ENCODE measurements at regions not wholly inside any gene's neighbourhood (a gene's known extent, or its start where the extent isn't known, plus 50 kb on each side); places are given as distances from the start of the nearest gene placed in this dataset.

DNA sequence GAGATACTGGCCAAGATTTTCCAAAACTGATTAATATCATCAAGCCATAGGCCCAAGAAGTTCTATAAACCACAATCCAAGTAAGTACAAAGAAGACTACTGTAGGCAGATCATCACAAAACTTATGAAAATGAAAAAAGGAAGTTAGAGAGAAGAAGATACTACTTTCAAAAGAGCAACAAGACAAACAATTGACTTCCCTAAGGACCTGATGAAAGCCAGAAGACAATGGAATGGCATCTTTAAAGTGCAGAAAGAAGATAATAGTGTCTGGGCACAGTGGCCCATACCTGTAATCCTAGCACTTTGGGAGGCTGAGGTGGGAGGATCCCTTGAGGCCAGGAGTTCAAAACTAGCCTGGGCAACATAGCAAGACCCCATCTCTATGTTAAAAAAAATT is 243.1 kb downstream of the PRDM2 start:
- Mint-ChIP-seq H3K9me3 (peaks cover 12% of the 10 kb centered on the region), H3K36me3 (ENCODE audit: low read depth) (no peaks in the 10 kb centered on the region), H3K4me3 (no peak overlapping the region), H3K27ac (no peak overlapping the region), H3K4me1 (ENCODE audit: low read depth) (no peaks in the 10 kb centered on the region), H3K27me3 (ENCODE audit: low read depth) (no peaks in the 10 kb centered on the region)

DNA sequence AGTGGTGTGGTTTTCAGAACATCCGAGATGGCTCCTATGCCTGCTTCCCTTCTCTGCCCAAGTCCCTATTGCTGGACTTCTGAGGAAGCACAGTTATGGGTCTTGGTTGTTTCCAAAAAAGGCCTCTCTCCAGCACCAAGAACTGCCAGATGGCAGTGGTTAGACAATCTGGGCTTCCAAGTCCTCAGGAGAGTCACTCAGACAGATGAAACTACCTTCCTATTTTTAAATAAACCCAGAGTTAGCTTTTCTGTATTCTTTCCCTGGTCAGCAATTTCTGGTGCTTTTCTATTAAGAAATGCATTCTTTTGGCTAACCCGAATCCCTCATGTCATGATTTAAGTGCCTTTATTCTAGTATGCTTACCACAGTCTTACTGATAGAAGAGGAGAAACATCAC is 245.9 kb downstream of the PRDM2 start:
- Mint-ChIP-seq H3K4me1 (ENCODE audit: low read depth) (no peaks in the 10 kb centered on the region), H3K9me3 (peaks cover 12% of the 10 kb centered on the region), H3K27me3 (ENCODE audit: low read depth) (no peaks in the 10 kb centered on the region), H3K4me3 (no peak overlapping the region), H3K36me3 (ENCODE audit: low read depth) (no peaks in the 10 kb centered on the region), H3K27ac (no peak overlapping the region)

DNA sequence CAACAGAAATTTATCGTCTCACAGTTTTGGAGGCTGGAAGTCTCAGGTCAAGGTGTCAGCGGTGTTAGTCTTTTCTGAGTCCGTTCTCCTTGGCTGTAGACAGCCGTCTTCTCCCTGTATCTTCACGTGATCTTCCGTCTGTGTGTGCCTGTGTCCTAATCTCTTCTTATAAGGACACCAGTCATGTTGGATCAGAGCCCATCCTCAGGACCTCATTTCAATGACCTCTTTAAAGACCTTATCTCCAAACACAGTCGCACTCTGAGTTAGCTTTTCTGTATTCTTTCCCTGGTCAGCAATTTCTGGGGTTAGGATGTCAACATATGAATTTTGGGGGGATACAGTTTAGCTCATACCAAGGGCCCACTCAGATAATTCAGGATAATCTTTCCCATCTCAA is 247.7 kb downstream of the PRDM2 start:
- no peaks in the 10 kb centered on the region for H3K4me1 Mint-ChIP-seq (ENCODE audit: low read depth)
- H3K36me3 Mint-ChIP-seq (ENCODE audit: low read depth): no peaks in the 10 kb centered on the region

DNA sequence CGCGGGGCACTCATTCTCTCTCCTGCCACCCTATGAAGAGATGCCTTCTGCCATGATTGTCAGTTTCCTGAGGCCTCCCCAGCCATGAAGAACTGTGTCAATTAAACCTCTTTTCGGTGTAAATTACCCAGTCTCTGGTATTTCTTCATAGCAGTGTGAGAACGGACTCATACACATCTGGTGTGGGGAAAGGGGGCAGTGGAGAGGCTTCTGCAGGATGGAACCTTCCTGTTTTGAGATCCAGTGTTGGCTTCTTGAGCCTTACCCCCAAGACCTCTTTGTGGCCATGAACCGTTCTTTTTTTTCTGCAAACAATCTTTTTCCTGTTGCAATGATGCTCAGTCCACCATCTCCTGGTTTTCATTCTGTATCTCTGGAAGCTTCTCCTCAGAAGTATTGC is 248.4 kb downstream of the PRDM2 start:
- H3K36me3 Mint-ChIP-seq (ENCODE audit: low read depth): no peaks in the 10 kb centered on the region
- H3K9me3 Mint-ChIP-seq: no peaks in the 10 kb centered on the region
- H3K4me1 Mint-ChIP-seq (ENCODE audit: low read depth): no peaks in the 10 kb centered on the region
- H3K4me3 Mint-ChIP-seq: no peak overlapping the region
- no peak overlapping the region for H3K27ac Mint-ChIP-seq
- H3K27me3 Mint-ChIP-seq (ENCODE audit: low read depth): no peaks in the 10 kb centered on the region

More for the DNA sequence above, 247.7 kb downstream of the PRDM2 start:
- Mint-ChIP-seq H3K27ac (no peak overlapping the region), H3K4me3 (no peak overlapping the region), H3K9me3 (peaks cover 4% of the 10 kb centered on the region), H3K27me3 (ENCODE audit: low read depth) (no peaks in the 10 kb centered on the region)

DNA sequence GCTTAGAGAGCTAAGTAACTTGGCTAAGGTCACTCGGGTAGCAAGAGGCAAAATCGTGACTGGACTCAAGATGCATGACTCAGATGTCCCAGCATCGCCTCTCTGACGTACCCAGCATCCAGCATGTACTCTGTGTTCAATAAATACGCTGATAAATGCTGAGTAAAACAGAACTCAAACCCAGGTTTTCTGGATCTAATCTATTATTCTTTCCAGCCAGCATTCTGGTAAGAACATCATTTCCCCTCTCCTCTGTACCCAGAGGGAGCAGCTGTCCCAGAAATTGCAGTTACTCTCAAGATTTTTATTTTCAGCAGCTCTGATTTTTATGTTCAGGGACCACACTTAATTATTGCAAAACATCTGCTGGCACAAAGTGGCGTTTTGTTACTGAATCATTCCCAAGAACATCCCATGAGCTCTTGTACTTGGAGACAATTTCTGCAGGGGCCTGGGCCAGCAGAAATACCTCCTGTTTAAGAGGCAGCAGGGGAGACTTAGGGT is 249.0 kb downstream of the PRDM2 start:
- Mint-ChIP-seq H3K9me3 (no peaks in the 10 kb centered on the region), H3K4me1 (ENCODE audit: low read depth) (no peaks in the 10 kb centered on the region), H3K4me3 (no peak overlapping the region), H3K36me3 (ENCODE audit: low read depth) (no peaks in the 10 kb centered on the region), H3K27me3 (ENCODE audit: low read depth) (no peaks in the 10 kb centered on the region), H3K27ac (no peak overlapping the region)

DNA sequence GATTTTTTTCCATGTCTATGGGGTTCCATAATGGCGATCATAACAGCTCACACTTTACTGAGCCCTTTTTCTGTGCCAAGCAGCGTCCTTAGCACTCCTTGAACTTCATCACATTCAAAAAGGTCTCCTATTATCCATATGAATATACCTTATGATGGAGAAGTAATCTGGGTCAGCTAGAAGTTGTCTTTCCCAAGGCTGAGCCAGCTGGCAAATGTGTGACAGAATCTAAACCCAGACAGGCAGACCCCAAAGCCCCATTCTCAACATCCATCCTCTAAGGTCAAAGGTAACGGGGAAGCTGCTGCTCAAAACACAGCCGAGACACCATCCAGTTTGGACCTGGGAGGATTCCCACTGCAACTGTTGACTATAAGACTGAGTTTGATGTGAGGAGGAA is 249.6 kb downstream of the PRDM2 start:
- H3K36me3 Mint-ChIP-seq (ENCODE audit: low read depth): no peaks in the 10 kb centered on the region
- H3K4me1 Mint-ChIP-seq (ENCODE audit: low read depth): no peaks in the 10 kb centered on the region
- H3K9me3 Mint-ChIP-seq: no peaks in the 10 kb centered on the region
- H3K4me3 Mint-ChIP-seq: no peak overlapping the region
- H3K27me3 Mint-ChIP-seq (ENCODE audit: low read depth): no peaks in the 10 kb centered on the region
- H3K27ac Mint-ChIP-seq: no peak overlapping the region

DNA sequence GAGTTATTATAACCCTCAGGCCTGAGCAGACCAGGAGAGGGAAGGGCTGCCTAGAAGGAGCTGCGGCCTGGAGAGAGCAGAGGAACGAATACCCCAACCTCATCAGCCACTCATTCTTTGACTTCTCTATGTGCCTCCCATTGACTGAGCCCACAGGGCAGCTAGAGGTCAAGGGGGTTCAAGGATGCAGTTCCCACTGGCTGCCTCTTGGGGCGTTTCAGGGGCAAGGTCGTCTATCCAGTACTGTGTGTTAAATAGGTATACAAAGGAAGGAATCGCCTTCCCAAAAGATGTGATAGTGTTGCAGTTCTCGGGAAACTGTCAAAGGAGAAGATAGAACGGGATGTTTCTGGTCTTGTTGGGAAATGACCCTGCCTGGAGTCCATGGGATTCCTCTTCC is 250.6 kb downstream of the PRDM2 start:
- Mint-ChIP-seq H3K27me3 (ENCODE audit: low read depth) (peaks cover 3% of the 10 kb centered on the region), H3K9me3 (no peaks in the 10 kb centered on the region), H3K4me3 (no peak overlapping the region), H3K36me3 (ENCODE audit: low read depth) (no peaks in the 10 kb centered on the region), H3K27ac (no peak overlapping the region), H3K4me1 (ENCODE audit: low read depth) (no peaks in the 10 kb centered on the region)

DNA sequence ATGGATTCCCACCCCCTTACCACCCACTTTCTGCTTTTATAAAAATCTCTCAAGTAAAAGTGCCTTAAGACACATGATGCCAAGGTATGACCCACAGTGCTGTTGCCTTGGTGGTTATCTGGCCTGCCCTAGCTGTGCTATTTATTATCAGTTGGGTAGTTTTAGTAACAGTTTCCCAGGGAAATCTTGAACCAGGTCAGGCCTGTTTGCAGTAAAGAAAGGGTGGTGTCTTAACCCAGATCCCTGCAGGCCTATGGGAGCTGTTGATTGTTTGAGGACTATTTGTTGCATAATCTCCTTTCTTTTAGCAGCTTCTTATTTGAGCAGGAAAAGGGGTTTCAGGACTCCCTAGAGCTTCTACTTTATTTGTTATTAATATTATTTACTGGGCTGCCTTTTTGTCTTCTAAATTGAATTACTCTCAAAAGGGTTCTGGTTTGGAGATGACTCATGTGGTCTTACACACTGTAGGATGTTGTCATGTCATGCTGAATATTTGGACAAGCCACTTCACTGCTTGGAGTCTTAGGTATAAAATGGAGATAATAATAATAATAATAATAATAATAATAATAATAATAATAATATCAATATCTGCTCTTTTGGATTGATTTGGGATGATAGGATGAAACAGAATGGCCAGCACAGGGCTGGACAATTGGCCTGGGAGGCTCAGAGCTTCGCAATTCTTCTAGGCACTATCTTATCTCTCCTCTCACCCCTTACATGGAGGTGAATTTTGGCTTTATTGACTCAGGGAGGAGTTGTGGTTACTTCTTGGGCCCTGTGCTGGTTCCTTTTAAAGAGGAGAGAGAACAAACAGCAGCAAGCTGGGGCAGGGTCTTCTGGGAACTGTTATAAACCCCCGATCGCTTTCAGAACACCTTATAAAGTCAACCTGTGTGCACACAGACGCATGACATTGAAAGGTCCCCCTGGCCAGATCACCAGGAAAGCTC is 252.1 kb downstream of the PRDM2 start:
- H3K9me3 Mint-ChIP-seq: no peaks in the 10 kb centered on the region
- peaks cover 3% of the 10 kb centered on the region for H3K27me3 Mint-ChIP-seq (ENCODE audit: low read depth)
- H3K4me3 Mint-ChIP-seq: no peak overlapping the region
- H3K36me3 Mint-ChIP-seq (ENCODE audit: low read depth): no peaks in the 10 kb centered on the region
- no peak overlapping the region for H3K27ac Mint-ChIP-seq
- H3K4me1 Mint-ChIP-seq (ENCODE audit: low read depth): no peaks in the 10 kb centered on the region

DNA sequence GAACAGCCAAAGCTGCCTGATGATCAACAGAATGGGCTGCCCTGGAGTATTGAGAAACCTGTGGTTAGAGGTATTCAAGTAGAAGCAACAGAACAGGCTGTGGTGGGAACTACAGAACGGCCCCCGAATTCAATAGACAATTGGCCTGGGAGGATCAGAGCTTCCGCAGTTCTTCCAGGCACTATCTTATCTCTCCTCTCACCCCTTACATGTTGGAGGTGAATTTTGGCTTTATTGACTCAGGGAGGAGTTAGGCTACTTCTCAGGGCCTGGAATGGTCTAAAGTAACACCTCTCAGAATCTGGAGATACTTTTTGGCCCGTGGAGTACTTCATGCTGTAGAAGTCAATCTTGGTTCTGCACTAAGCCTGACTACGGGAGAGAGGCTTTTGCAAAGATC is 253.0 kb downstream of the PRDM2 start:
- Mint-ChIP-seq H3K4me1 (ENCODE audit: low read depth) (no peaks in the 10 kb centered on the region), H3K4me3 (no peak overlapping the region), H3K27me3 (ENCODE audit: low read depth) (peaks cover 3% of the 10 kb centered on the region), H3K36me3 (ENCODE audit: low read depth) (no peaks in the 10 kb centered on the region), H3K9me3 (no peaks in the 10 kb centered on the region), H3K27ac (no peak overlapping the region)

DNA sequence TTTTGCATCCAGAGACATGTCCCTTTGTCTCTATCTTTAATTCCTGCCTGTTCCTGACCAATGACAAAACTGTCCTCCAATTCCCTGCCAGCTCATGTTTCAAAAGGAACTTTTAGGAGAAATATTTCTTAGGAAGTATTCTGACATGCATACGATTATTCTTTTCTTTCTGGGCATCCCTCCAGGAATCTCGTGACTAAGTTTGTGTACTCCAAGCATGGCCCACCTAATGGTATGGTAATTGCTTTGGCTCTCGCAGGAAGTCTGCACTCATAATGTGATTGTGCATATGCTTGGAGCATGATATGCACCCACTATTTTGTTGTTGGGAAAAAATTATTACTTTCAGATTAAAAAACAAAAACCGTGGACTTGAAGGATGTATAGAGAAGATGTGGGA is 256.4 kb downstream of the PRDM2 start:
- no peak overlapping the region for H3K27ac Mint-ChIP-seq
- H3K9me3 Mint-ChIP-seq: no peaks in the 10 kb centered on the region
- H3K4me3 Mint-ChIP-seq: no peak overlapping the region
- no peaks in the 10 kb centered on the region for H3K36me3 Mint-ChIP-seq (ENCODE audit: low read depth)
- no peaks in the 10 kb centered on the region for H3K4me1 Mint-ChIP-seq (ENCODE audit: low read depth)
- peaks cover 3% of the 10 kb centered on the region for H3K27me3 Mint-ChIP-seq (ENCODE audit: low read depth)

DNA sequence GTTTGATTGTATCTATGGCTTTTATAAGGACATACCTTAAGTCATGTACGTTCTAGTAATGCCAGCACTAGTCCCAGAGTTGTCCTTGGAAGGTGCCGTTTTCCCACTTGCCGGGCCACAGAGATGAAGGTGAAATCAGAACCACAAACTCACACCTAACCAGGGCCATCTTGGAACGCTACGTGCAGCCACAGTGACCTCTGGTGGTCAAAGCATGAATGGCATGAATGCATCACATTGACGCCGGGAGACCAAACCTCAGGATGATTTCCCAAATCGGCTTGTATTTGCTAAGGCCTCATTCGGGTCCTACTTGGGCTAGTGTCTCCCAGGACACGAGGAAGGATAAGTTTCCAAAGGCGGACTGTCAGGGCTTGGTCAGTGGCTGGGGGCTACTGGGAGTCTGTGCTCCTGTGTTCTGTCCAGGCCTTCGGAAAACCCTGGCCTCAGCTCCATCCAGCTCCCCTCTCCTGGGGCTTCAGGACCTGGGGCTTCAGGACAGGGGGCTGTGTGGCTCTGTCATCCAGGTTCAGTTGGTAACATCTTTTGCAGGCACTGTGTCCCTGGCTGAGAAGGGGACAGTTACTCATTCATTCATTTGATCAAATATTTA is 260.5 kb downstream of the PRDM2 start:
- Mint-ChIP-seq H3K9me3 (no peaks in the 10 kb centered on the region), H3K4me1 (ENCODE audit: low read depth) (no peaks in the 10 kb centered on the region), H3K36me3 (ENCODE audit: low read depth) (no peaks in the 10 kb centered on the region), H3K27ac (no peak overlapping the region), H3K27me3 (ENCODE audit: low read depth) (no peaks in the 10 kb centered on the region), H3K4me3 (no peak overlapping the region)

DNA sequence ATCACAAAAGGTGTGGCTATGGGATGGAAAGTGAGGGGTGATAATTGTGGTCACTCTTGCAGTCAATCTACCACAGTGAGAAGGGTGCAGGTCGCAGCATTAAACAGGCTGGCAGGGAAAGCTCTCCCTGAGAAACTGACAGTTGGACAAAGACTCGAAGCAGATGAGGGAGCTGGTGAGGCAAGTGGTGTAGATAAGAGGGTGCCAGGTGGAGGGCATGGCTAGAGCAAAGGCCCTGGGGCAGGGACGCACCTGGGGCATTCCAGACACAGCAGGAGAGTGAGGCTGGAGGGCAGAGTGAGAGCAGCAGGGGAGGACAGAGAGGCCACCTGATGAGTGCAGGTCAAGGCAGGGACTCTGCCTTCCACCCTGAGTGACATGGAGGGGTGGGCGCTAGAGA is 264.8 kb downstream of the PRDM2 start:
- Mint-ChIP-seq H3K4me3 (no peak overlapping the region), H3K27ac (no peak overlapping the region), H3K4me1 (ENCODE audit: low read depth) (no peaks in the 10 kb centered on the region), H3K36me3 (ENCODE audit: low read depth) (no peaks in the 10 kb centered on the region), H3K27me3 (ENCODE audit: low read depth) (no peaks in the 10 kb centered on the region), H3K9me3 (no peaks in the 10 kb centered on the region)

DNA sequence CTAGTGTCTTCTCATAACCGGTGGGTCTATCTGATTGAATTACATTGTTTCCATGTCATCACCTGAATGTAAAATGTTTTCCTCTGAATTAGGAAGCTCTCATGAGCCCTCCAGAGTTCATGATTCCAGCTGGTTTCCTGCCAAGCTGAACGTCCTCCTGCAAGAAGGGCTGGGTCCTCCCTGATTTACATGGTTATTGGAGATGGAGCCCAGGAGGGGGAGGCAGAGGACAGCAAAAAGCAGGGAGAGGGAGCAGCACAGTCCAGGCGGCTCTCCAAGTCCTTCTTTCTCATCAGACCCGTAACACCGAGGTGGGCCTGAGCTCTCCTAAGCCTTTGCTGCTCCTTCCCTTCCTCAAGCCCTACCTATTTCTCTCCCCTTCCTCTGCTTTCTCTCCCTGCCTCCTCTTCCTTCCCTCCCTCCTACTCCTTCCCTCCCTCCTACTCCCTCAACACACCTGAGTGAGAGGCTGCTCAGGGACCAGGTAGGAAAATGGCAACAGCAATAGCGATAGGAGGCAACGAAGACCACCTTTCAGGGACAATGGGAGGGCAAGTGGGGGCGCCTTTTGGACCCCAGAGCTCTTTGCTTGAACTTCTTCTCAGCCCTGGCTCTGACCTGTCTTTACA is 265.9 kb downstream of the PRDM2 start:
- H3K4me3 Mint-ChIP-seq: no peak overlapping the region
- no peak overlapping the region for H3K27ac Mint-ChIP-seq
- H3K36me3 Mint-ChIP-seq (ENCODE audit: low read depth): no peaks in the 10 kb centered on the region
- H3K4me1 Mint-ChIP-seq (ENCODE audit: low read depth): no peaks in the 10 kb centered on the region
- H3K9me3 Mint-ChIP-seq: peaks cover 10% of the 10 kb centered on the region
- H3K27me3 Mint-ChIP-seq (ENCODE audit: low read depth): no peaks in the 10 kb centered on the region

DNA sequence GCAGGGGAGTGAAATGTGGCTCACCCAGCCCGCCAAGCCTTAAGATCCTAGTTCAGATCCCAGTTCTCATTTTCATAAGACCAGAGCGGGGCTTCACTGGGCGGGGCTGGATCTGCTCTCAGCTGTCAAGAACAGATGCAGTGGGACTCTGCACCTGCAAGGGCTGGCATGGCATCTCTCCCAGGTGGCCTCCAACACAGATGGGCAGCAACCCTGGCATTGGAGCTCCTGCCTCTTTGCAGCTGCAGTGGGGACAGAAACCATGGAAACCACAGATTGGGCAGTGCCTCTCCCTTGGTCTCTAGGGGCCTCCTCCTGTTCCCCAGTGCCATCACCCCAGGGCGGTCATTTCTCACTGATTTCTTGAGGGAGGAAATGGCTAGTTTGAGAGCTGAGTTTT is 267.7 kb downstream of the PRDM2 start:
- Mint-ChIP-seq H3K27me3 (ENCODE audit: low read depth) (no peaks in the 10 kb centered on the region), H3K27ac (no peak overlapping the region), H3K9me3 (peaks cover 20% of the 10 kb centered on the region), H3K4me3 (no peak overlapping the region), H3K36me3 (ENCODE audit: low read depth) (no peaks in the 10 kb centered on the region), H3K4me1 (ENCODE audit: low read depth) (no peaks in the 10 kb centered on the region)

DNA sequence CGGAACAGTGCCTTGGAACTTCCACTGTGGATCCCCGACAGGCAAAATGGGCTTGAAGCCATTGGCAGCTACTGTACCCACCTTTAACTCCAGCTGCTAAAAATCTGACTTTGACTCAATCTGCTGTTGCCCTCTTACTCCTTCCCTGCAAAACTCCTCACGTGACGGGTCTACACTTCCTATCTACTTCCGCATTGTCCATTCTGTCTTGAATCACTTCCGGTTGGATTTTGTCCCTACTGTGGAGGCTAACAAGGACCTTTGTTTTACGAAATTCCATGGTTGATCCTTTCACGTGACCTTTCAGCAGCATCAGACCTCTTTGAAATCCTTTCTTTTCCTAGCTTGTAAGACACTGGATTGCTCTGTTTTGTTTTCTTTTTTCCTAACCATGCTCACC is 268.4 kb downstream of the PRDM2 start:
- Mint-ChIP-seq H3K4me3 (no peak overlapping the region), H3K4me1 (ENCODE audit: low read depth) (no peaks in the 10 kb centered on the region), H3K27ac (no peak overlapping the region), H3K36me3 (ENCODE audit: low read depth) (no peaks in the 10 kb centered on the region), H3K9me3 (peaks cover 20% of the 10 kb centered on the region), H3K27me3 (ENCODE audit: low read depth) (no peaks in the 10 kb centered on the region)
